GM19463 (cell line): ENCODE measurements at regions not wholly inside any gene's neighbourhood (a gene's known extent, or its start where the extent isn't known, plus 50 kb on each side); places are given as distances from the start of the nearest gene placed in this dataset.
"Not testable (repeated sequence)": the region's sequence is repeated elsewhere in the genome, so short reads cannot be mapped to it uniquely, and the experiment has no call there.

Experiments
- ATAC-seq: cut with Tn5 transposase; IDR thresholded peaks from one replicate; pipeline ENCODE4 v1.9.1; 2021; ENCODE audit warnings: mild to moderate bottlenecking, moderate library complexity; ENCODE audit not compliant: unreplicated experiment

DNA sequence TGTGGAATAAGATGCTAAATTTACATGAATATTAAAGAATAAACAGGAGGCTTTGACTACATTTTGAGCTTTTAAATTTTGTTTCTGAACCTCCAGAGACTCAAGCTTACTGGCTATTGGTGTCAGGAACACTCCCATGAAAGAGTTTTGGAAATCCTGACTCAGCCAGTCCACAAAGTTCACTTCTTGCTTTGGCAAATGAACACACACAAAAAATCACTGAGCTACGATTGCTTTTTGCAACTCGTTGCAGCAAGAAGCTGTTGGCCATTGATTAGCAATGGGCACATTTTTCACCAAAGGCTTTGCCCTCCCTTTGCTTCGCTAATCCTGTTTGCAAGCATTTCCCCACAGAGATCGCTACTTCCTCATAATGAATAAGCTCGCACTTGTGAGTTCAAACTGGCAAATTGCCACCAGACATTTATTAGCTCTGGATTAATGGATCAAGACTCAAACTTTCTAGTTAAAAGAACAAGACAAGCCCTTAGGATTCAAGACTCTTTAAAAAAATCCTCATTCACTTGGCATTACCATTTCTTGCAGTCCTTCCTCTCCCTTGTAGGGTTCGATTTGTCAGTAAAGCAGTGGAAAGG lies 343.2 kb upstream of the ONECUT1 start:
- no peak for ATAC-seq

DNA sequence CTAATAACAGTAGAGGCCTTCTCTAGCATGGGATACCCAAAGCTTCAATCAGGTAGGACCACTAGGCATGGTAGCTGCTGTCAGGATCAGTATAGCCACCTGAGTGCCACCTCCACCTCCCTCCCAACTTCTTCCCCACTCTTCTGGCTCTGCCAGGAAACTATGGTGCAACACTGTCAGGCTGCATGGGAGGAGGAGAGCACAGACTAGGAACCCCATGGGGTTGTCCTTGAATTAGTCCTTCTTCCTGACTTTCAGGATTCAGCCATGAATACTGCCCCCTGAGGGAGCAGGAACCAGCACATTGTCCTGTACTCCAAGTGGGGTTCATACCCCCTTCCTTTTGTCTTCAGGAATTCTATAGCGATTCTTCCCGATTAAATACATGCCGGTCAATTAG lies 340.8 kb upstream of the ONECUT1 start:
- no peak for ATAC-seq

DNA sequence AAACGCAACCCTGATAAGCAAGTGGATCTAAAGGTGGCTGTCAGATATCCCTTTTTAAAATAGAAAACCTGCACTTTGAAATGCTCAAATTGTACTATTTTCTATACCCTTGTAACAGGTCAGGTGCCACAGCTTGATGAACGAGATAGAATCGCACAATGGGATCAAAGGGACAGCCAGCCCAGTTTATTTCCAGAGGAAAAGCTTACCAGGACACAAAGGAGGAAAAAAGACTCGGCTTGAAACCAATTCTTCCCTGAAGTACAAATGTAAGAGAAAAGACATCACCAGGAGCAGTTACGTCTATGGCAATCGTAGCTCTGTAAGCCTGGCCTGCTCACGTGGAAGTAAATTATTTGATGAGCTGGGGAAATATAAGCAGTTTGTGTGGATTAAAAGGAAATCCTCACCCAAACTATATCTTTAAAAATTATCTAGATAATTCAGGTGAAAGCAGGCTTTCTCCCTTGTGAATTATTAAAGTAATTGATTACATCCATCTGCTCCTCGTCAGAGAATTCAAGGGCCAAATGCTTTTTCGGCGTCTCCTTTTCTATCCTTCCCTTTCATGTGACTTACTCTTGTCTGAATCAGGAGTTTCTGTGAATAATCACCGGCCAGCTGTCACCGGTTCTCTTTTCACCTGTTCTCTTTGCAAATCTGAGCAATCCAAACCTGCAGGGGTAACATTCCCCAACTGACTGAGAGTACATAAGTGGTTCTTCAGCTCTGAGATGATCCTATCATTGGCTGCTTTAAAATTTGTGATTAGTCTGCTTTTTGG lies 339.2 kb upstream of the ONECUT1 start:
- ATAC-seq = no peak

DNA sequence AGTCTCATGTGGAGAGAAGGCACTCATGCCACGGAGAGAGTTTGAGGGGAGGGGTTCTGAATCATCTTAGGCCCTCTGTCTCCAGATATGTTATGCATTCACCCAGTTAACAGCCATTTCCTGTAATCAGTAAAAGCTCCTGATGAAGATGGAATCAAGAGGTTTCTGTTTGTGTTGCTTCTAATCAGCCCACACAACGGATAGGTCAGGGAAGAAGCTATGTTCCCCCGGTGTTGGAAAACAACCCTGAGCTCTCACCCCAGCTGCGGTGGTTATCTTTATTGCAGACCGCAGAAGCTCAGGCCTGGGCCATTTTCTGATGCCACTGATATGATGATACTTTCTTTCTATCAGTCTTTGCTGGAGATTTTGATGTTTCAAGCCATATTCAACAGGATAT lies 338.5 kb upstream of the ONECUT1 start:
- ATAC-seq = no peak

DNA sequence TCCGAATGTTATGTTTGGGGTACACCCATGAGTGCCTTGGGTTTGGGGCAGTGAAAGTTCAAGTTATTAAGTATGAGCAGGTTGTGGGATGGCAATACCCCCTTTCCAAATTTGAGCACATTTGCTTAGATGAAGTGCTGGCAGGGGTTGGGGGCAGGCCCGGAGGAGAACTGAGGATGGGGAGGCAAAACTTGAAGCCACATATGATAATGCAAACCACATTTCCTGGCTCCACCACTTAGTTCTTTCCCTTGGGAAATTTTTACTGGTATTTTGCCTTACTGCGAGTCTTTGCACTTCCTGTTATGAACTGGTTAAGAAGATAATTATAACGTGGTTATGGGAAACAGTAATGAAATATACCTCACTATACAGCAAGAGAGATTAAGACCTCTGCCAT lies 336.0 kb upstream of the ONECUT1 start:
- no peak for ATAC-seq

DNA sequence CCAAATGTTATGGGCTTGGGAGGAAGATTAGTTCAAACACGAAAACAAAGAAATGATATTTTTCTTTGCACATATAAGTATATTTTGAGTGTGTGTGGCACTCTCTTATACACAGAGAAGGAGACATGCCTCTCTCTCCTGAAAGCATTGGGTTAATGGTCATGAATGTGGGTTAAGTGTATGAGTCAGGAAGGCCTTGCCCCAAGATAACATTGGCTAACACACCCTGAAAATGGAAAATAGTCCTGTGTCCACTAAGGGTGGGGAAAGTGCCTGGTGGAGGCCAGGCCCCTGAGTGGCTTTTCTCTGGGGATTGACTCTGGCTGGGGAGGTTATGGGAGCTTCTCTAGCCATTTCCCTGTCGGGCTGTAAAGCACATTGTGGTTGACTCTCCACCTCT lies 332.7 kb upstream of the ONECUT1 start:
- ATAC-seq = no peak

DNA sequence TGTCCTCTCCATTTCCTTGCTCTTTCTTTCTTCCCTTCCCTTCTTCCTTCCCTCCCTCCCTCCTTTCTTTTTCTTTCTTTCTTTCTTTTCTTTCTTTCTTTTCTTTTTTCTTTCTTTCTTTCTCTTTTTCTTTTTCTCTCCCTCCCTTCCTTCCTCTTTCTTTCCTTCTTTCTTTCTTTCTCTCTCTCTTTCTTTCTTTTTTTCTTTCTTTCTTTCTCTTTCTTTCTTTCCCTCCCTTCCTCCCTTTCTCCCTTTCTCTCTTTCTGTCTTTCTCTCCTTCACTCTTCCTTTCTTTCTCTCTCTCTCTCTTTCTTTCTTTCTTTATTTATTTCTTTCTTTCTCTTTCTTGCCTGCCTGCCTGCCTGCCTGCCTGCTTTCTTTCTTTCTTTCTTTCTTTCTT lies 326.8 kb upstream of the ONECUT1 start:
- not testable (repeated sequence) for ATAC-seq

DNA sequence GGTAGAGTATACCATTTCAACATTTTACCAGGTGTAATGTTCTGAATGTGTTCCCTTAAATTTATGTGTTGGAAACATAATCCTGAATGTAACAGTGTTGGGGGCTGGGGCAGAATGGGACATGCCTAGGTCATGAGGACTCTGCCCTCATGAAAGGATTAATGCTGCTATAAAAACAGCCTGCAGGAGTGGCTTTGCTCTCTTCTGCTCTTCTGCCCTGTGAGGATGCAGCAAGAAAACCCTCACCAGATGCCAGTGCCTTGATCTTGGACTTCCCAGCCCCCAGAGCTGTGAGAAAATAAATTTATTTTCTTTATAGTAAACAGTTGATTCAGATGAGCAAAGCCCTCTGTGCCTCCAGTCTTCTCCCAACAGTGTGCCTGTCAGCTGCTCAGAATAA lies 326.0 kb upstream of the ONECUT1 start:
- no peak for ATAC-seq

DNA sequence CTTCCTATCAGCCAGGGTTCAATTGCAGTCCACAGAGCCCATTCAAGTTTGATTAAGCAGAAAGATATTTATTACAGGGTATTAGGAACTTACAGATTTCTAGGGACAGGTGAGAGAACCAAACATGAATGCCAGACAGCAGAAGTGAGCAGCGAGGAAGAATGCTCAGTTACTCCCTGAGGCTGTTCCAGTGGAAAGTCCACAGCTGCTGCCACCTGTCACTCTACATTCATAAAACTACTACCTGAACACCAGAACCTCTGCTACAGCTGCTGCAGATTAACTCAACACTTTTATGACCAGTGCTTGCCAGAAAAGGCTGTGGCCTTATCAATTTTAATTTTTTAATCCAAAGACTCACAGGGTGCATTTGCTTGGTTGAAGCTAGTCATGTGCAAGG lies 325.4 kb upstream of the ONECUT1 start:
- no peak for ATAC-seq

DNA sequence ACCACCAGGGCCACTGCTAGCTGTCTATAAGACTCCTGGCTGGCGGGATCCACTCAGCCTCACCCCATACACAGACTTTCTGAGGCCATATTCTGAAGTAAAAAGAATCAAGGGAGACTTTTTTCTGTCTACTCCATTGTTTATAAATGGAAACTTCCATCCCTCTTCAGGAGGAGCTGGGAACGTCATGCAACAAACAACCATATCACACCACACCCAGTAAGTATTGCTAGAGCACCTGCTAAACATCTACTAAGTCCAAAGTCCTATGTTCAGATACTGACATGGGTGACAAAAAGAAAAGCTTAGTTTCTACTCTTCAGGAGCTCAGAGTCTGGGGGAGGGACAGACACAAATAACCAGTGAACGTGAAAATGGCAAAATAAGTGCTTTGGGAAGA lies 324.8 kb upstream of the ONECUT1 start:
- ATAC-seq = no peak

DNA sequence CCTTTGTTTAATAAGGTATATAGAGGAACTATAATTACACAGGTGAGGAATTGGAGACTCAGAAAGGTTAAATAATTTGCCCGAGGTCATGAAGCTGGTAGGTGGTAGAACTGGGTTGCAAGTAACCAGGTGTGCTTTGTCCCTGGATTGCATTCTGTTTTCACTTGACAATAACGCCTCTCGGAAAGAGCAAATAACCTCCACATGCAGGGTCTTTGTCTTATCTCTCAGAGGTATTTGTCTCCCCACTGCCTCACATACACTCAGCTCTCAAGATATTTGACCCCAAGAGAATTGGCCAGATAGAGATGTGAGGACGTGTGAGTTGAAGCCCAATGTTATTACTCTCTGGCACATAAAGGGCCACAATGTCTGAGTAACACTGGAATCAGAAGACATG lies 320.9 kb upstream of the ONECUT1 start:
- no peak for ATAC-seq

DNA sequence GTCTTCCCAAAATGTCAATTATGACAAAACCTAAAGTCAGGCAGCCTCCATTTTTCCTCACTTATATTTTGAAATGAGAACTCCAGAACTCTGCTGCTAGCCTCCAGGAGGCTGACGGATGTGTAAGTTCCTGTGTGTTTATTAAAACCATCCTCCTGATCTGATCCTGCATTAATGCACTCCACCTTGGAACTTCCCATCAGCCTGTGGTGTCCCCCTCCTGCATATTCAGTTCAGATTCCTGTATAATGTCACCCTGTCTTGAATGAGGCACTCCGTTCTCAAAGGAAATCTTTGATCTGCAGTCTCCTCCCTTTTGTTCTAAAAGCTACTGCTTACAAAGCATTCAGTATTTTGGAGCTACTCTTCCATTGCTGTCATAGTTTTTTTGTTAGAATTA lies 318.2 kb upstream of the ONECUT1 start:
- ATAC-seq = no peak

DNA sequence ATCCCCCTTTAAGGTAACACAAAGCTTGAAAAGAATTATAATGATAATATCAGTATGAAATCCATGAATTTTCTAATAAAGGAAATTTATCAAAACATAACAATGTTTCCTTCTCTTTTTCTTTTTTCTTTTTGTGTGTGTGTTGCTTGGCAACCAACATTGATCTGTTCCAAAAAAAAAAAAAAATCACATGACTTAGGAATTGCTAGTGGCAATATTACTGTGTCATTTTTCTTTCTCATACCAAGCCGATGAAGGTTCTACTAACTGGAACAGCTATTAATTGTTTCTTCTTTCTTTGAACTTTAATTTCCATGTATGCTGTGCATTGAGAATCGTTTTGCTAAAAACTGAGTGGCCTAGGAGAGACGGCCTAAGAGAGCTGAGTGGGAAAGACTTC lies 317.7 kb upstream of the ONECUT1 start:
- ATAC-seq = no peak

DNA sequence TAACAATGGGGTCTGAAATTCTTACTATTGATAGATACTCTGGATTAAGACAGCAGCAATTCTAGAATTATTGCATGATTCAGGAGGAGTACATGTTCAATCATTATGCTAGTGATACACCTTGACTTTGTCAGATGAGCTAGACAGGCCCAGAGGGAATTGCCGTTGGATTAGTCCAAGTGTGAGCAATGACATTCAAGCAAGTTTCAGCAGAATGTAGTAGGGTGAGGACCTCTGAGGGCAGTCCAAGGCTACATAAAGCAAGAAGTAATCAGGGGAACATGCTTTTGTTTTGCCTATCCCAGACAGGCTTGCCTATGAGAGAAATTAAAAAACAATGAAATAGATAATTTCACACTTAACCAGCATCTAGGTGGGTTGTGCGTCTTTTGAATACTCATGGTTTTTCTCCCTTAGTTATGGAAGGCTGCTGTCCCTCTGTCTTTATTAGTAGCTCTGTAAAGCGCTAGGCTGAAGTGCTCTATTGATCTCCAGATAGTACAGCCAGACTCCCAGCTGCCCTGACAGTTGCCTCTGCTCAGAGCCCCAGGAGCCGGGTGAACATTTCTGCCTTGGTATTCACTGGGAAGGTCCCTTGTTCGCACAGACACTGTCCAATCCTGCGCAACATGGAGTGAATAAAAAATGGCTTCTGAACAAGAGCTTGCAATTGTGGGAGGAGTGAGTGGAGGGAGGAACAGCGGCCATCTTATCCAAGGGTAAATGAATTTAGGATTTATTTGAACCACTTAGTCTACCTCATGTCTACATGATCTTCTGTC lies 316.6 kb upstream of the ONECUT1 start:
- no peak for ATAC-seq

DNA sequence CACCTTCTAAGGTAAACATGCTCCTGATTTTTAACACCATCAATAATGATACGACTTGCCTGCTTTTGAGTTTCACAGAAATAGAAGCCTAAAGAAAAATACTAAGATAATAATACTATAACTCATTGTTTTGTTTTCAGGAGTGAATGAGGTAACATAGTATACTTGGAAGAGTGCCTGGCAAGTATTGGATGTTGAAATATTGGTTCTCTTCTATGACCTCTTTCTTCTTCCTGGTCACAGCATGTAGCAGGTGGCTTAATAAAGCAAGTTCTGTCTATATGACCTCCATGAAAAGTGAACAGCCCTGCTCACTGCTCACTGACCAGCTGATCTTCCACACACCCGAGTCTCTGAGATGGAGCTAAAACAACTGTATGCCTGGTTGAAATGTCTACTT lies 312.3 kb upstream of the ONECUT1 start:
- no peak for ATAC-seq

DNA sequence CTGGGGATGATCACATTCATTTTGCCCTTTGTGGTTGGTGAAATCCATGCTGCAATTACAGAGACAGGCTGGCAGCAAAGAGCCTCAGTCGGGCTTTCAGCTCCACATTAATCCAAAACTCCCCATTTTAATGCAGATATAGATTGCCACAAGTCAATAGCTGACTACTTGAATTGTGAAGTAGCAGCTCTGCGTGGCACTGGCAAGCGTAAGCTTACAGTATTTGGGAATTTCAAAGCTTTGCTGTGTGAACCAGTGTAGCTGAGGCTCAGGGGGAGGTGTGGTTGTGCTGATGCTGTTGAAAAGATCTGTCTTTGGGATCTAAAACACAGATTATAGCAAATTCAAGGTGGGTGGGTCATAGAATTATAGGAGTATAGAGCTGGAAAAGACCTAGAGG lies 290.3 kb upstream of the ONECUT1 start:
- ATAC-seq = no peak

DNA sequence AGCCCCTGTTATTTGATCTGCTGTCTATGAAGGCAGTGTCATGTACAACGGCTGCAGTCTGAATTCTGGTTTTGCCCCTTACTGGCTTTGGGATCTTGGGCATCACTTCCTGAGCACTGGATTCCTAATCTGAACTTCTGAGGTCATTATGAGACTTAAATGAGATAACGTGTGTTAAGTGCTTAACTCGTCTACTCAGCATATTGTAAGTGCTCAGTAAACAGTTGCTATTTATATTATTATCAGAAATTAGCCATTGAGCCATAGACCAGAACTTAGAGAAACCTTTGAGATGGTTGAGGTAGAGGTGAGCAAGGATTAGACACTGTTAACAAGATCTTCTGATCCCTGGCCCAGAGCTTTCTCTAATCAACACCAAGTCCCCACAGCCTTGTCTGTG lies 284.1 kb upstream of the ONECUT1 start:
- ATAC-seq = no peak

DNA sequence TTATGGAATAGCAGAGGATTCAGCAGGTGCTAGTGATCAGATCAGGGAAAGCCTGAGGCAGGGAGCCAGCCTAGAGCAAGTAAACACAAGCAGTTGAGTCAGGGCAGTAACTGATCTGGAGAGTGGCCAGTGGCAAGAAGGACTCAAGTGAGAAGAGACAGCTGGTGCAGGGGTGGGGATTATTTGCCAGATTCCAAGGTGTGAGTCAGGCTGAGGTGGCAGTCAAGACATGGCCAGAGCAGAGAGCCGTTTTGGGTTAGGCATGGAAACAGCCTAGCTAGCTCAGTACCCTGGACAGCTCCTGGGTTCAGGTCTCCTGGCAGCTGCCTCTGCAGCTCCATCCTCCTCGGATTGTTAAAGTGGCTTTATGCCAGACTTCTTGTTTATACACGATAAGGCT lies 281.9 kb upstream of the ONECUT1 start:
- no peak for ATAC-seq

DNA sequence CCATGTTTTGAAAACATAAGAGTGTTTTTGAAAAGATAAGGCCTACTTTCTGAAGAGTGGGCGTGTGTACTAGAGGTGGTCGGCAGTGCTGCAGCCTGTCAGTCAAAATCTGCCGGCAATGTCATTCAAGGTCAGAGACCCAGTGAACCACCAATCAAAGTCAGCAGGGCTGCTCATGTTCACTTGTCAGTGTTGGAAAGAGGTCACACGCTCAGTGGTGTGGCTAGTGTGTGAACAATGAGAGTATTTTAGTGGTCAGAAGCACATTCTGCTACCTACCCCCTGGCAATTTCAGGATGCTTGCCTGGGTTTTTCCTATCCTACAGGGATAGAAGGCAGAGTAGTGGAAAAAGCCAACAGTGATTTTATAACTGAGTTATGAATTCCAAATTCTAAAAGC lies 278.5 kb upstream of the ONECUT1 start:
- ATAC-seq = no peak

DNA sequence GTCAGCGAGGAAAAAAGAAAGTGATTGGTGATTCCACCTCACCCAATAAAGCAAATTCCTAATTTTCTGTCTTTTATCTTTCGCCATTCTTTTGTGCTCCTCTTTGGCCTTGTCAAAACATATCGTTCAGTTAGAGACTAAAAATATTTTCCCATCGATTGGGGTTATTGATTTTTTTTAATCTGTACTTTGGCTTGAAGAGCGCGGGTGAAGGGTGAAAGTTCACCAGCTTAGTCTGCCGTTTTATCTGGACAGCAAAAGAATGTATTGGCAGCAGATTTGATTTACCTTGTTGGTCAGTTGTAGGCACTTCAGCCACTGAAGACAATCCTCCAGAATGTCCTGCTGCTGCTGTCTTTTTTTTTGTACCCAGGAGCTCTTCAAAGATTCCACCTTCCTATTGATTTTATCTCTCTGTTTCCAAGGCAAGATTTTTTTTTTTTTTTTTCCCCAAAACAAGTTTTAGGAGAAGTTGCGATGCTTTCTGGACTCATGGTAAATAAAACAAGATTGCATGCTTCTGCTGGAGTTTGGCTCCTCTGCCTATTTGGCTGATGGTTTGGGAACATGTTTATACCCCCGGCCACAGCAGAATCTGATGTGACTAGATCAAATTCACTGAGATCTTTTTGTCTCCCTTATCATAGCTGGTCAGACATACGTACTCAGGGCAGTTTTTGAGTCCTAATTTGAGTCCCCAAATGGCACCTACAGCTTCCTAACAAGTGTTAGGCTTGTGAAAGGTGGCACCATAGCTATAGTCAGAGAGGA lies 269.3 kb upstream of the ONECUT1 start:
- ATAC-seq = no peak

DNA sequence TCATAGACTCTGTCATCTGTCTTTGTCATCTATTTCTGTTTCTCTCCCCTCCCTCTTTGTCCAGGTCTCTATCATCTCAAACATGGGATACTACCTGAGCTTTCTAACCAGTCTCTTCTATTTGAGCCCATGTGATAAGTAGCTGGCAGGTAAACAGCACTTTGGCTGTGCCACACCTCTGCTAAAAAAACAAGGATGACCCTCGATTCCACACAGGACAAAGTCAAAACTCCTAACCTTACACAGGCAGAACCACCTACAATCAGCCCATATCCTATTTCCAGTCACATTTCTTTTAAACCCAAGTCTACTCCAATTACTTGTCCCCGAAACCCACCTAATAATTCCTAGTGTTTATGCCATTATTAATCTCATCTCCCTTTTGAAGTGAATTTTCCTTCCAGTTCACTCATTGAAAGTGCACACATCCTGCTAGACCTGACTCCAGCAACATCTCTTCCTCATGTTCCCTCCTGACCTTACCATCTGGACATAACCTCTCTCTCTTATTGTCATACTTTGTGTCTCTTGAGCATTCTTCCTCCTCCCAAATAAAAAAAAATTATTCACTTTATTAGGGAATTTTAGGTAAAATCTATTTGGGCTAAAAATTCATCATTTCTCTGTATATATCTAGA lies 256.1 kb upstream of the ONECUT1 start:
- no peak for ATAC-seq
